SHP77 treated with DMSO at 0.1 percent for 48 hours (cell line): ENCODE measurements at regions not wholly inside any gene's neighbourhood (a gene's known extent, or its start where the extent isn't known, plus 50 kb on each side); places are given as distances from the start of the nearest gene placed in this dataset.
"Not testable (repeated sequence)": the region's sequence is repeated elsewhere in the genome, so short reads cannot be mapped to it uniquely, and the experiment has no call there.

Experiments
- DNase-seq: peaks from one replicate; lab custom pipeline; 2025; lab: John Stamatoyannopoulos, UW

DNA sequence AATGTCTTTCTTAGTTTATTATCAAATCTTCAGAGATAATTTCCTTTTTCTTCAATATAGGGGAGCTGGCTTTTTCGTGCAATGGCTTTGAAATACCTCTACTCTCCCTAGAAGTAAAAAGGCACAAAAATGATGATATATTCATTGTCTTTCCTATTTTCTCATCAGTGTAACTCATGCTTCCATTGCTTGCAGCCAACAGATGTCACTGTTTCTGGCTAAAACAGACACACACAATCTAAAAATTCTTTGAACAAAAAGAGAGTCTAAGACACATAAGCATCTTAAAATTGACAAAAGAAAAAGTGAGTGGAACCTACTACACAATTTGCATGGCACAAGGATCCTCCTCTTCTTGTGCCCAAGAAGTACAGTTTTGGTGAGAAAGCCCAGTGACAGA lies 448.7 kb upstream of the VRK2 start:
- no peak for DNase-seq

DNA sequence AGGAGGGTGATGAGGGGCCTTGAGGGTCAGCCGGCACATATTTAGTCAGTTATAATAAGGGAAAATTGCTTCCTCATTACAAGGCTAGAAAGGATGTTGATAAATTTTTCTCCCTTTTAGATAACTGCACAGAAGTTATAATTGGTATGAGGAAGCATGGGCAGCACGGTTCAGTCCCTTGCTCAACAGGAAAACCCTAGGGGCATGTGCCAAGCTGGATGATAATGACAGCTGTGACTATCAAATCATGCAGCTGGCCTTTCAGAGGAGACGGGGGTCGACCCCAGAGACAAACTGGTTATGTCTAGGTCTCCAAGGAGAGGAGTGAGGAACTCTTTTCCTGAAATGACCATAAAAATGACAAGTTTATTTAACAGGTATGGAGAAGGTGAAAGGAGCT lies 448.1 kb upstream of the VRK2 start:
- DNase-seq = no peak

DNA sequence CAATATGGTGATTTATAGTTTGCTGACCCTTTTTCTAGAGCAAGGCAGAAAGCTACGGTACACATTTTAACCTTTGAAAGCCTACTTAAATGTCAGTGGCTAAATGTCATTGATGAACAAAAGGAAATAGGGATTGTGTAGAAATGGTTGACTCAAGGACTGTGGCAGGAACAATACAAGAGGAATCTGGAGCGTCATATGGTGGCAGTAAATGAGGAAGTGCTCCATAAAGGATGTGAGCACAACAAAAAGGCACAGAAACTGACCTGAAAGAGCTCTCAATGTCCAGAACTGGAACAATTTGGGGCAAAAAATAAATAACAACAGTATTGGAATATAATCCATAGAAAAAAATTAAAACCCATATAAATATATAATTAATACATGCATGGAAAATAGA lies 443.9 kb upstream of the VRK2 start:
- no peak for DNase-seq

DNA sequence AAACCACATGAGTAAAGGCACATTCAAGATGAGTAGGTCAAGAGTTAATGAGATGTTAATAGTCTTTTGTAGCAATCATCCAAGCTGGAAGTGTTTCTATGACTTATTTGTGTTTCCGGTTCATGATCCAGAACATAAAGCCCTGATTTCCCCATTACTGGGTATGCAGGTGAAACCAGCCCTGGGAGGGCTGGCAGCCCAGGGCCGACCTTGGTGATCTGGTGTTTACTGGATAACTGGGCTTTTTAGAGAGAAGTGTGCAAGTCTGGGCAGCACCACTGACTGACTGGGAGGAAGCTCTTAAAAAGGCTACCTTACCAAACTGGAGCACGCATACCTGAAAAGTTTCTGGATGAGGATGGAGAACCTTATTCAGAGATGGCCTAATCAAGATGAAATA lies 431.6 kb upstream of the VRK2 start:
- no peak for DNase-seq

DNA sequence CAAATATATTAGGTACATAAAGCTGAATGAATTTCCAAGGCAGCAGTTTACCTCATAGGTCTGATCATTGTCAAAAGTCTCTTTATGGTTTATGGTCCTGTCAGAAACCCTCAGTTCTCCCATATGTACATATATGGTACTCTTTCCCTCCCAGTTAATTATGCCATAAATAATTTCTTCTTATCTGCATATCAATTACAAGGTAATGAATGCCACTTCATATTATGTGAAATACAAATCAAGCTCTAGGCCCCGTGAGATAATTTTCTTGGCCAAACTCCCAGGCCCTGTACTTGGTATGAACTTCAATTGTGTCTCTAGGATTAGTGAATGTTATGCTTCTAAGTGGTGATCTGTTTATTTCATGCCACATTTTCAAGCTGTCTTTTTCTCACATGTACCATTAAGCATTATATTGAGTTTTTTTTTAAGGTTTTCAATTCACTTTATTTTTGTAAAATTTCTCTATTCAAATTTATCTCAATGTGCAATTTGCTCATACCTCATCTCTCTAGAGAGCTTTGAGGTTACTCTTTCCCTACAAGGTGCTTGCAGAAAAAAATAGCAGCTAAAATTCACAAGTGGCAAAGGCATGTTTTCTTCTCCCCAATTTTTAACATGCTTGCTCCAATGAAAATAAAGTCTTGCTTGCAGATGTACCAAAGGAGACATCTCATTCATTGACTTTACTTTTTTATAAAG lies 430.6 kb upstream of the VRK2 start:
- DNase-seq = no peak

- no peak for DNase-seq
Observed at GRCh38 chr2:57617318-57617717, 429.3 kb upstream of the VRK2 start.

GRCh38 chr2:57621122-57621663 lies 425.4 kb upstream of the VRK2 start:
- DNase-seq = no peak

DNA sequence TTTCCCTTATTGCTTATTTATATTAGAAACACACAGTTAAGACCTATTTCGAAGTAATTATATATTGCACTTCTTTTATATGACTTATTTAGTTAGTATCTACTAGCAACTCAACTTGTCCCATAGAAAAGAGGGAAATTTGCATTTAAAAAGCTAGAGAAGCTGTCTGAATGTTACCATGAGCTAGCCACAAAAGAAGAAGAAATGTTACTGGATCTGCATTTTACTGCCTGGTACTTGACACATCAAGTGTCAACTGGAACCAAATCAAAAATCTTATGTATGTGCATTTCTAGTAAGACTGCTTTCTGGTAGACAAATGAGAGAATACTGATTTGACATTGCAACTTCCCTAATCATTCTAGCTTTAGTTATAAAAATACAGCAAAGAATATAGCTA lies 424.6 kb upstream of the VRK2 start:
- no peak for DNase-seq

DNA sequence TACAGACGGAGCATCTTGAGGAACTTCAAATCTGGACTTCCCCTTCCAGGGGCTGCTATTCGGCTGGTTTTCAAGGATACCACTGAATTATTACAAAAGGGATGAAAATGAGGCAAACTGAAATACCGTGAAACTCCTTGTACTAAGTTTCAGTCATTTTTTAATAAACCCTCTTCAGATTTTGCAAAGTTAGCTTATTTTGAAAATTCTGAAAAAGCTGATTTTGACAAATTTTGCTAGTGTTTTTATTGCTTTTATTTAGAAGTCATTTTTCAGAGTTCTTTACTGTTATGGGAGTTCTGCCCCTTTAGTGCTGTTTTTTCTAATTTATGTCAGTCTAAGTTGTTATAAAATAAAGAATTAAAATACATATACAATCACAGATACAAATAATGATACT lies 390.4 kb upstream of the VRK2 start:
- no peak for DNase-seq

GRCh38 chr2:57669570-57669969 lies 377.0 kb upstream of the VRK2 start:
- DNase-seq = no peak

- no peak for DNase-seq
Observed at GRCh38 chr2:57674025-57674424, 372.6 kb upstream of the VRK2 start.

DNA sequence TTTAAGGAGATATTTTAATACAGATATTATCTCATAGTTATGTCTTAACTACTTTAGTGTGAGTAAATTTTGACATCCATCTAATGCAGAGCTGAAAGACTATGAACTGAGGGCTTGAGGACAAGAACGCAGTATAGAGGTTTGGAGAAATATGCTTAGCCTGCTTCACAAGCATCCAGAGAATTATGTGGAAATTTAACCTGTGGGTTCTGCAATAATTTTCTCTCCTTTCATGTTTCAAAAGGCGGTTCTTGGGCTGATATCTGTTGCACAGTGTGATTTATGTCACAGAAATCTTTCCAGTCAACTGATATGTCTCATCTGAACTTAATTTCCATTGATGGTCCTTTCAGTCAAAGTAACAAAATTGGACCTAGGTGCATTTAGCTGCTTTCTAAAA lies 371.9 kb upstream of the VRK2 start:
- DNase-seq = no peak

GRCh38 chr2:57677296-57677695 lies 369.3 kb upstream of the VRK2 start:
- no peak for DNase-seq

- DNase-seq = no peak
Observed at GRCh38 chr2:57681650-57682049, 365.0 kb upstream of the VRK2 start.

DNA sequence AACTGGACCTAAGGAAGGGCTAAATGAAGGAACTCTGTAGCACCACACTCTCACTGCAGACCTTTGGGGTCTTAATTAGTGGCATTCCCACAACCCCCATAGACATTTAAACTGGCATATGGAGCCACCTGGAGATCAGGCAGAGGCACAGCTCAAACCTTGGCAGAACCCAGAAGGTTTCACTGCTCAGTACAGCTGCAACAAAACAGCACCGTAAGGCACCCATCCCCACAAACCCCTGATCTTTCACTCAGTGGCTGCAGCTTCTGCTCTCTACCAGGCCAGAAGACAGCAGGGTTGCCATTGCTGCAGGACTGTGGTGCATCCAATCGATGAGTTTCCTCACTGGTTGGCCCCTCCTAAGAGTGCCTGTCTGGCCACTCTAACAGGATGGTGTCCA lies 361.6 kb upstream of the VRK2 start:
- no peak for DNase-seq

DNA sequence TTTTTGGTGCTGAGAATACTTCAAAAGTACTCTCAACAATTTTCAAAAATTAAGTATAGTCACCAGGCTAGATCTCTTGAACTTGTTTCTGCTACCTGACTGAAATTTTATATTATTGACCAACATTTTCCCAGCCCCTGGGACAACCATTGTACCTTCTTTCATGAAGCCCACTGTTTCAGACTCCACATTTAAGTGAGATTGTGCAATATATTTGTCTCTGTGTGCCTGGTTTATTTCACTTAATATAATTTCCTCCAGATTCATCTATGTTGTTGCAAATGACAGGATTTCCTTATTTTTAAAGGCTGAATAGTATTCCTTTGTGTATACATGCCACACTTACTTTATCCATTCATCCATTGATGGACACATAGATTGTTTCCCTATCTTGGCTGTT lies 354.2 kb upstream of the VRK2 start:
- DNase-seq = no peak

DNA sequence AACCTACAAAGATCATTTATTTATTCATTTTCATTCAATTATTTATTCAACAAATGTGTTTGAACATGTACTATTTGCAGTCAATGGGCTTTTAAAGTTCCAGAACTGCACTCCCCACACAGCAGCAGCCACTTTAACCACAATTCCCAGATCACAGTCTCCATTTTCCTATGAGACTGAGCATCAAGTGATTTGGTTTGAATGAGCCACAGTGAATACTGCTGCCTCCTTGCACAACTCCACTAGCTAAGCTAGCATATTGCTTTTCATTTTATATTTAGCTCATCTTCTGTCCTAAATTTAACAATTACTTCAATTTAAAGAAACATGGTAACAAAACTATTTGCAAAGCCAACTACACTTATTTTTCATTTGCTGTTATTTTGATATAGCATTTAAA lies 353.4 kb upstream of the VRK2 start:
- no peak for DNase-seq

DNA sequence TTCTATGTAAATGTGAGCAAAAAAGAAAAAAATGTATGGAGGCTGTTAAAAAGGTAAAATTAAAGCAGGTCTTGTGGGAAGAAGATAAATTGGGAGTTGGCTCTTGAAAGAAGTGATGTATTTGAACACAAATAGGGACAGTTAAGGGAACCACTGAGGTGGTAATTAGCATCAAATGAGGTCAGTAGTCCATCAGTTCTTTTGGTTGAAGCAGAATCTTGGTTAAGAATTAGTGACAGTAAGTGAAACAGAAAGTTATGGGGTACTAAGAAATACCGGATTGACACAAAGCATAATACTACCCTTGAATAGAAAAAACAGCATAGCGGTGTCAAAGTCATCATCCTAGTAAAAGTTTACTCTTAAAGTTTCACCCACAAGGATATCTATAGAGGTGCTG lies 352.6 kb upstream of the VRK2 start:
- no peak for DNase-seq

DNA sequence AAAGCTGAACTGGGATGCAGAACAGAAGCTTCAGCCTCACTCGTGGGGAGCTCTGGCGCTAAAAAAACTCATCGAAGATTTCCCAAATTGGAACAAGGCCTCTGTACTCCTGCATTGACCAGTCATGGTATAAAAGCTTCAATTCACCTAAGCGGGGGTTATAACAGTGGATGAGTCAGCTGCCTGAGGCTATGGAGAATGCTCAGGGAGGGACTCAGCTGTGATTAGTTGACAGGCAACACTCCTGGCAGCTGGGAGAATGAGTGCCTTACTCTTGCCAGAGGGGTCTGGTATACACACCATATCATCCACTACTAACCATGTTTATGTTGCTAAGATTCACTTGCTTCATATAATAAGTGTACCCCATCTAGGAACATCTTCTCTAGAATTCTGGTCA lies 350.6 kb upstream of the VRK2 start:
- DNase-seq = no peak

GRCh38 chr2:57698392-57698791 lies 348.2 kb upstream of the VRK2 start:
- no peak for DNase-seq

- DNase-seq = no peak
Observed at GRCh38 chr2:57698935-57699449, 347.6 kb upstream of the VRK2 start.

GRCh38 chr2:57701391-57701791 lies 345.2 kb upstream of the VRK2 start:
- no peak for DNase-seq

DNA sequence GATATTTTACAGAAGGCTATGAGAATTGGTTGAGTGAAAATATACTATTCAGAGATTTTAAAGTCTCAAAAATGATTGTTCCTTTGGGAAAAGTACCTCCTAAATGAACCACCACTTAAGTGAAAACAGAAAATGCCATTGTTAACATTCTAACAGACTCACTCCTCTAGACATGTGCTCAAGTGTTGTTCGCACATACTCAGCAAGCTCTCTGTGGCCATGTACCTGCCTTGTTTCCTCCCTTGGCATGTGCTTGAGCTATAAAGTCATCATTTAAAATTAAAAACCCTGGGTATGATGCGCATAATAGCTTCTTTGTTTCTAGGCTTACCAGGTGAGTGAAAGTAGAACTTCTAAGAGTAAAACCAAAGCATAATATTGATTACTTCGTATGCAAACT lies 343.2 kb upstream of the VRK2 start:
- DNase-seq = no peak

- DNase-seq = not testable (repeated sequence)
Observed at GRCh38 chr2:57707794-57708193, 338.8 kb upstream of the VRK2 start.
